ENCODE measurements at regions not wholly inside any gene's neighbourhood (a gene's known extent, or its start where the extent isn't known, plus 50 kb on each side); places are given as distances from the start of the nearest gene placed in this dataset.

- Histone ChIP-seq H3K27me3 (no peaks in the 10 kb centered on the region), H3K27ac (no peak overlapping the region), H3K4me3 (no peak overlapping the region), H3K36me3 (no peaks in the 10 kb centered on the region), H3K4me1 (peaks cover 0 to 13% (median 5%) of the 10 kb centered on the region in 12 donors), H3K9me3 (peaks cover 0 to 5% (median 0%) of the 10 kb centered on the region in 12 donors)
- TF ChIP-seq, protein P1, sequence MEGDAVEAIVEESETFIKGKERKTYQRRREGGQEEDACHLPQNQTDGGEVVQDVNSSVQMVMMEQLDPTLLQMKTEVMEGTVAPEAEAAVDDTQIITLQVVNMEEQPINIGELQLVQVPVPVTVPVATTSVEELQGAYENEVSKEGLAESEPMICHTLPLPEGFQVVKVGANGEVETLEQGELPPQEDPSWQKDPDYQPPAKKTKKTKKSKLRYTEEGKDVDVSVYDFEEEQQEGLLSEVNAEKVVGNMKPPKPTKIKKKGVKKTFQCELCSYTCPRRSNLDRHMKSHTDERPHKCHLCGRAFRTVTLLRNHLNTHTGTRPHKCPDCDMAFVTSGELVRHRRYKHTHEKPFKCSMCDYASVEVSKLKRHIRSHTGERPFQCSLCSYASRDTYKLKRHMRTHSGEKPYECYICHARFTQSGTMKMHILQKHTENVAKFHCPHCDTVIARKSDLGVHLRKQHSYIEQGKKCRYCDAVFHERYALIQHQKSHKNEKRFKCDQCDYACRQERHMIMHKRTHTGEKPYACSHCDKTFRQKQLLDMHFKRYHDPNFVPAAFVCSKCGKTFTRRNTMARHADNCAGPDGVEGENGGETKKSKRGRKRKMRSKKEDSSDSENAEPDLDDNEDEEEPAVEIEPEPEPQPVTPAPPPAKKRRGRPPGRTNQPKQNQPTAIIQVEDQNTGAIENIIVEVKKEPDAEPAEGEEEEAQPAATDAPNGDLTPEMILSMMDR (IDR thresholded peaks at IDR 0.05), result no peak
- TF ChIP-seq POLR2A (IDR thresholded peaks at IDR 0.05), result no peak
- intact Hi-C loops (cut with DNase I), result loop anchor here in 1 of 10 donors (5.0 kb wide), 1 partner anchor 552 kb away; no protein-coding TSS in a partner anchor
- ATAC-seq (peak in 1 of 4 donors; percentile 27), DNase-seq (no peak)
- 69 to 78% (median 74%) methylated on average over 4 of the region's 4 CpGs for WGBS, 4 donors
Measured at GRCh38 chr4:152189451-152190179, 346.3 kb downstream of the FBXW7 start.

GRCh38 chr4:152188801-152189200, 347.1 kb downstream of the FBXW7 start:
- DNase-seq (peak in 3 of 5 donors; percentile 17 to 49 (median 22)), ATAC-seq (peak; percentile 48 to 86 (median 84))
- no peaks in the 10 kb centered on the region for H3K27me3 ChIP-seq
- intact Hi-C loops (cut with DNase I), result no loop called here
- no peaks in the 10 kb centered on the region for H3K36me3 ChIP-seq
- H3K4me1 ChIP-seq, result peaks cover 0 to 13% (median 5%) of the 10 kb centered on the region in 12 donors
- H3K9me3 ChIP-seq, result peaks cover 0 to 10% (median 0%) of the 10 kb centered on the region in 12 donors
- 44 to 49% (median 46%) methylated on average over 4 of the region's 4 CpGs for WGBS, 4 donors
- no peak overlapping the region for H3K4me3 ChIP-seq
- TF ChIP-seq POLR2A (IDR thresholded peaks at IDR 0.05), result no peak
- TF ChIP-seq, protein P1 (IDR thresholded peaks at IDR 0.05), result no peak
- H3K27ac ChIP-seq, result peak overlapping the region in 1 of 12 donors; percentile 18

DNA sequence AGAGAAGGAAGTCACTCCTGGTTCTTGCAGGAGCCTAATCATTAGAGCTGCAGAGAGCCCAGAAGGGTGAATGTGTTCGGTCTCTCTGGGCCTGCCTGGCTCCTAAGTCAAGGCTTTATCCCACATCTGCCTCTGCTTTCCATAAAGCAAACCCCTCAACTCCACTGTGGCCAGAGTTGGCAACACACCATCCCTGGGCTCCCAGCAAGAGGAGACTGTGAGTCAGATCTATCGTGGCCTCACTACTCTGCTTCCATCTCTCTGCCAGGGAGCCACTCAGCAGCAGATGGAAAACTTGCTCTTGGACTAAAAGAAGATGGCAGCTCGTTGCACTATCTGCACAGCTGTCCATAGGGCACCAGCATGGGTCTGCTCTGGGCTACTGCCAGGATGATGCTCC, 348.2 kb downstream of the FBXW7 start:
- H3K27me3 ChIP-seq, result no peaks in the 10 kb centered on the region
- TF ChIP-seq POLR2A (IDR thresholded peaks at IDR 0.05), result no peak
- TF ChIP-seq, protein P1 (IDR thresholded peaks at IDR 0.05), result no peak
- peaks cover 0 to 15% (median 0%) of the 10 kb centered on the region in 12 donors for H3K9me3 ChIP-seq
- no peak for DNase-seq
- no peaks in the 10 kb centered on the region for H3K36me3 ChIP-seq
- H3K4me1 ChIP-seq, result peaks cover 0 to 13% (median 5%) of the 10 kb centered on the region in 12 donors
- no peak overlapping the region for H3K27ac ChIP-seq
- H3K4me3 ChIP-seq, result no peak overlapping the region
- 77 to 91% (median 84%) methylated on average over 3 of the region's 3 CpGs for WGBS, 4 donors
- intact Hi-C loops (cut with DNase I), result no loop called here
- ATAC-seq, result peak in 1 of 4 donors; percentile 21

DNA sequence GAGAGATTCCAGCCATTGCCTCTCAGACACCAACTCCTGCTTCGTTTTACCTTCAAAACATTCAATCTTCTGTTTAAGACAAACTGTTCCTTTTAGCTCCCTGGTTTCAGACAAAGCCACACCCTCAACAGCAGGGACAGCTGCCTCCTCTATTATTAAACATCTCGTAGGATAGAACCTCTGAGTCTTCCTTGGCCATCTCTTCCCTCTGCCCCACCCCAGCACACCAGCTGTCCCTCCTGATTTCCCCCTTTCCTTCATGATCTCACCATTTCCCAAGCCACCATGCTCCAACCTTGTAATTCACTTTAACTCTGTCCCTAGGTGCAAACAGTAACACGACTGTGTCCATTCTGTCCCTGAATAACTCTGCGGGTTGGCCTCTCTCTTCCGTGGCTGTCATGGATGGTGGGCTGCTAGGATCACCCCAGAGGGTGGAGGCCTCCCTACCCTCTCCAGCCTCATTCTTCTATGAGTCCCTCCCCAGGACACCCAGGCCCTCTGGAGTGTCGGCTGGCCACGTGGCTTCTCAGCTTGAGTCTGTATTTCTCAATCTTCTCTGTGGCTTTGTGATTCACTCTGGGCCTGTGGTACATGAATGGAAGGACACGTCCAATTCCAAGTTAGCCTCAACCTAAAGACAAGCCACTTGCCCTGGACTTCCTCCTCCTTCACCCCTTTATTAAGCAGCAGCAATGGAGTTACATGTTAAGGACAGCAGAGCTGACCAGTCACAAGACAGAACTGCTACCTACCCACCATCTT, 349.9 kb downstream of the FBXW7 start:
- Histone ChIP-seq H3K9me3 (peaks cover 0 to 15% (median 0%) of the 10 kb centered on the region in 12 donors), H3K4me1 (peaks cover 0 to 13% (median 5%) of the 10 kb centered on the region in 12 donors), H3K27me3 (no peaks in the 10 kb centered on the region), H3K36me3 (no peaks in the 10 kb centered on the region), H3K27ac (no peak overlapping the region), H3K4me3 (no peak overlapping the region)
- TF ChIP-seq POLR2A (IDR thresholded peaks at IDR 0.05), result no peak
- TF ChIP-seq, protein P1 (IDR thresholded peaks at IDR 0.05), result no peak
- no peak for DNase-seq
- no peak for ATAC-seq
- intact Hi-C loops (cut with DNase I), result no loop called here
- WGBS, 4 donors, result 85 to 89% (median 87%) methylated on average over 8 of the region's 8 CpGs
